WTC11 (cell line): ENCODE measurements at regions not wholly inside any gene's neighbourhood (a gene's known extent, or its start where the extent isn't known, plus 50 kb on each side); places are given as distances from the start of the nearest gene placed in this dataset.

Experiments
- CREB1 ChIP-seq: sonication (generic); formaldehyde crosslinking; IDR thresholded peaks from 2 replicates; pipeline ENCODE4 v1.8.0; 2023; ENCODE audit warnings: mild to moderate bottlenecking, missing genetic modification reagents
- ESRRA ChIP-seq: sonication (generic); formaldehyde crosslinking; IDR thresholded peaks from 2 replicates; pipeline ENCODE4 v1.8.1; 2022; ENCODE audit warnings: mild to moderate bottlenecking, missing genetic modification reagents, borderline replicate concordance
- FOXK1 ChIP-seq: sonication (generic); formaldehyde crosslinking; IDR thresholded peaks from 2 replicates; pipeline ENCODE4 v1.8.0; 2022; ENCODE audit warnings: mild to moderate bottlenecking, moderate library complexity, missing genetic modification reagents
- JUN ChIP-seq: sonication (generic); formaldehyde crosslinking; IDR thresholded peaks from 2 replicates; pipeline ENCODE4 v1.8.0; 2023; ENCODE audit warnings: mild to moderate bottlenecking, missing genetic modification reagents
- MYBL2 ChIP-seq: sonication (generic); formaldehyde crosslinking; IDR thresholded peaks from 2 replicates; pipeline ENCODE4 v1.8.1; 2023; ENCODE audit warnings: mild to moderate bottlenecking, moderate library complexity, missing genetic modification reagents
- ZNF263 ChIP-seq: sonication (generic); formaldehyde crosslinking; IDR thresholded peaks from 2 replicates; pipeline ENCODE4 v1.8.1; 2022; ENCODE audit warnings: low read depth, mild to moderate bottlenecking, moderate library complexity, missing genetic modification reagents
- ZNF317 ChIP-seq: sonication (generic); formaldehyde crosslinking; IDR thresholded peaks from 2 replicates; pipeline ENCODE4 v1.8.1; 2023; ENCODE audit warnings: low read depth, mild to moderate bottlenecking, moderate library complexity, missing genetic modification reagents, borderline replicate concordance
- TF ChIP-seq, protein P1 (sequence below): fragments of 200-600 bp; IDR thresholded peaks from 2 replicates; pipeline ENCODE4 v1.8.0; 2022; ENCODE audit warnings: antibody characterized with exemption
- TF ChIP-seq, protein P2 (sequence below): sonication (generic); formaldehyde crosslinking; IDR thresholded peaks from 2 replicates; pipeline ENCODE4 v1.8.0; 2022; ENCODE audit warnings: mild to moderate bottlenecking, missing genetic modification reagents
- TF ChIP-seq, protein P3 (sequence below): fragments of 250-450 bp; sonication (Bioruptor Pico); IDR thresholded peaks from 2 replicates; pipeline ENCODE4 v1.9.0; 2021; ENCODE audit warnings: moderate library complexity, mild to moderate bottlenecking, inconsistent platforms, borderline replicate concordance
- TF ChIP-seq, protein P4 (sequence below): sonication (generic); formaldehyde crosslinking; IDR thresholded peaks from 2 replicates; pipeline ENCODE4 v1.8.0; 2023; ENCODE audit warnings: missing genetic modification reagents

DNA sequence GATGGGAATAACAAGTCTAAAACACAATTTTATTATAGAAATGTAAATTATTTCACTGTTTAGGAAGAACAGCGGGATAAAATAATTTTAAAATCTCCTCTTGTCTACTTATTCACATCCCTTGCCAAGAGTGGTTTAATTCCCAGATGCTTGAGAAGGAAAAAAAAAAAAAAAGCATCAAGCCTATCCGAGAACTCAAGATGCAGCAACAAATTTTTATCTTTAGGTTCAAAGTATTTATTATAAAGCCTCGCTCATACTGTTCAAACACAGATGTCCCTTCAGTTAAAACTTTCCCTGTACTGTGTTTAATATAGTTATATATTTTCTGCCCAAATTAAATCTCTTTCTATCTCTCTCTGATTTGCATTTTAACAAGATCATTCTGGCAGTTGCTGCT is 1615.8 kb downstream of the PLA2G4A start:
- TF ChIP-seq, protein P1, sequence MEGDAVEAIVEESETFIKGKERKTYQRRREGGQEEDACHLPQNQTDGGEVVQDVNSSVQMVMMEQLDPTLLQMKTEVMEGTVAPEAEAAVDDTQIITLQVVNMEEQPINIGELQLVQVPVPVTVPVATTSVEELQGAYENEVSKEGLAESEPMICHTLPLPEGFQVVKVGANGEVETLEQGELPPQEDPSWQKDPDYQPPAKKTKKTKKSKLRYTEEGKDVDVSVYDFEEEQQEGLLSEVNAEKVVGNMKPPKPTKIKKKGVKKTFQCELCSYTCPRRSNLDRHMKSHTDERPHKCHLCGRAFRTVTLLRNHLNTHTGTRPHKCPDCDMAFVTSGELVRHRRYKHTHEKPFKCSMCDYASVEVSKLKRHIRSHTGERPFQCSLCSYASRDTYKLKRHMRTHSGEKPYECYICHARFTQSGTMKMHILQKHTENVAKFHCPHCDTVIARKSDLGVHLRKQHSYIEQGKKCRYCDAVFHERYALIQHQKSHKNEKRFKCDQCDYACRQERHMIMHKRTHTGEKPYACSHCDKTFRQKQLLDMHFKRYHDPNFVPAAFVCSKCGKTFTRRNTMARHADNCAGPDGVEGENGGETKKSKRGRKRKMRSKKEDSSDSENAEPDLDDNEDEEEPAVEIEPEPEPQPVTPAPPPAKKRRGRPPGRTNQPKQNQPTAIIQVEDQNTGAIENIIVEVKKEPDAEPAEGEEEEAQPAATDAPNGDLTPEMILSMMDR = no peak
- TF ChIP-seq, protein P2, sequence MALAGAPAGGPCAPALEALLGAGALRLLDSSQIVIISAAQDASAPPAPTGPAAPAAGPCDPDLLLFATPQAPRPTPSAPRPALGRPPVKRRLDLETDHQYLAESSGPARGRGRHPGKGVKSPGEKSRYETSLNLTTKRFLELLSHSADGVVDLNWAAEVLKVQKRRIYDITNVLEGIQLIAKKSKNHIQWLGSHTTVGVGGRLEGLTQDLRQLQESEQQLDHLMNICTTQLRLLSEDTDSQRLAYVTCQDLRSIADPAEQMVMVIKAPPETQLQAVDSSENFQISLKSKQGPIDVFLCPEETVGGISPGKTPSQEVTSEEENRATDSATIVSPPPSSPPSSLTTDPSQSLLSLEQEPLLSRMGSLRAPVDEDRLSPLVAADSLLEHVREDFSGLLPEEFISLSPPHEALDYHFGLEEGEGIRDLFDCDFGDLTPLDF (CRISPR knock-in tag) = no peak
- no peak for TF ChIP-seq CREB1 (CRISPR knock-in tag)
- TF ChIP-seq JUN = no peak
- TF ChIP-seq, protein P3, sequence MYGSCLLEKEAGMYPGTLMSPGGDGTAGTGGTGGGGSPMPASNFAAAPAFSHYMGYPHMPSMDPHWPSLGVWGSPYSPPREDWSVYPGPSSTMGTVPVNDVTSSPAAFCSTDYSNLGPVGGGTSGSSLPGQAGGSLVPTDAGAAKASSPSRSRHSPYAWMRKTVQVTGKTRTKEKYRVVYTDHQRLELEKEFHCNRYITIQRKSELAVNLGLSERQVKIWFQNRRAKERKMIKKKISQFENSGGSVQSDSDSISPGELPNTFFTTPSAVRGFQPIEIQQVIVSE (CRISPR knock-in tag) = no peak
- TF ChIP-seq ESRRA (CRISPR knock-in tag) = no peak
- TF ChIP-seq, protein P4, sequence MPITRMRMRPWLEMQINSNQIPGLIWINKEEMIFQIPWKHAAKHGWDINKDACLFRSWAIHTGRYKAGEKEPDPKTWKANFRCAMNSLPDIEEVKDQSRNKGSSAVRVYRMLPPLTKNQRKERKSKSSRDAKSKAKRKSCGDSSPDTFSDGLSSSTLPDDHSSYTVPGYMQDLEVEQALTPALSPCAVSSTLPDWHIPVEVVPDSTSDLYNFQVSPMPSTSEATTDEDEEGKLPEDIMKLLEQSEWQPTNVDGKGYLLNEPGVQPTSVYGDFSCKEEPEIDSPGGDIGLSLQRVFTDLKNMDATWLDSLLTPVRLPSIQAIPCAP (CRISPR knock-in tag) = no peak
- no peak for TF ChIP-seq ZNF317
- no peak for TF ChIP-seq FOXK1 (CRISPR knock-in tag)
- TF ChIP-seq MYBL2 = no peak
- no peak for TF ChIP-seq ZNF263 (CRISPR knock-in tag)
